ENCODE measurements at regions not wholly inside any gene's neighbourhood (a gene's known extent, or its start where the extent isn't known, plus 50 kb on each side); places are given as distances from the start of the nearest gene placed in this dataset.
A peak's percentile ranks its signal among the peaks of the same experiment; 100 is the strongest.

DNA sequence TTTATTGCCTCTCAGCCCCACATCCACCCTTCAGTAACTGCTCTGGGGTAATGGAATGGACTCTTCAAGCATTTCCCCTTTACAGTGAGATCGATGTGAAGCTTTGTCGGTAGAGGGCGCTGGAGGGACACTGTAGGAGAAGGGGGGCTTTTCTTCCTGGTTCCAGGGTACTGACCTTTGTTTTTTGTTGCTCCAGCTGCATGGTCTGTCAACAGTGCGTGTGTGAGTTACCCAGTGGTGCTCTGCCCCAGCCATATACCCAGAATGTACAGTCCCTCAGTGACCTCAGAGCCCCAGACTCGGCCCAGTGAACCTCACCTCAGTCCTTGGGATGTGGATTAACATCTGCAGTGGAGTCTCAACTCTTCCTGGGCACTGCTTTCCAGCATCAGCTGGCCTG is 180.3 kb upstream of the TSC22D2 start:
- TF ChIP-seq, protein P1, sequence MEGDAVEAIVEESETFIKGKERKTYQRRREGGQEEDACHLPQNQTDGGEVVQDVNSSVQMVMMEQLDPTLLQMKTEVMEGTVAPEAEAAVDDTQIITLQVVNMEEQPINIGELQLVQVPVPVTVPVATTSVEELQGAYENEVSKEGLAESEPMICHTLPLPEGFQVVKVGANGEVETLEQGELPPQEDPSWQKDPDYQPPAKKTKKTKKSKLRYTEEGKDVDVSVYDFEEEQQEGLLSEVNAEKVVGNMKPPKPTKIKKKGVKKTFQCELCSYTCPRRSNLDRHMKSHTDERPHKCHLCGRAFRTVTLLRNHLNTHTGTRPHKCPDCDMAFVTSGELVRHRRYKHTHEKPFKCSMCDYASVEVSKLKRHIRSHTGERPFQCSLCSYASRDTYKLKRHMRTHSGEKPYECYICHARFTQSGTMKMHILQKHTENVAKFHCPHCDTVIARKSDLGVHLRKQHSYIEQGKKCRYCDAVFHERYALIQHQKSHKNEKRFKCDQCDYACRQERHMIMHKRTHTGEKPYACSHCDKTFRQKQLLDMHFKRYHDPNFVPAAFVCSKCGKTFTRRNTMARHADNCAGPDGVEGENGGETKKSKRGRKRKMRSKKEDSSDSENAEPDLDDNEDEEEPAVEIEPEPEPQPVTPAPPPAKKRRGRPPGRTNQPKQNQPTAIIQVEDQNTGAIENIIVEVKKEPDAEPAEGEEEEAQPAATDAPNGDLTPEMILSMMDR (IDR thresholded peaks at IDR 0.05; ENCODE audit: low read length): peak; percentile 67
- no peak for TF ChIP-seq EZH2phosphoT487 (IDR thresholded peaks at IDR 0.05; ENCODE audit: low read length)
- TF ChIP-seq EZH2 (optimal IDR thresholded peaks at IDR 0.05; ENCODE audit: low read depth, low read length): no peak
